Loucy (cell line): ENCODE measurements at regions not wholly inside any gene's neighbourhood (a gene's known extent, or its start where the extent isn't known, plus 50 kb on each side); places are given as distances from the start of the nearest gene placed in this dataset.

Source experiments
- H2AFZ ChIP-seq: fragments of 200-600 bp; sonication (generic); 2 replicates; pipeline ENCODE4 v1.6.0; 2016; ENCODE audit warnings: antibody characterized with exemption, mild to moderate bottlenecking, low read length, moderate library complexity
- H3F3A ChIP-seq: fragments of 200-600 bp; 2 replicates; pipeline ENCODE4 v1.6.0; 2016; ENCODE audit warnings: antibody characterized with exemption, low read depth, mild to moderate bottlenecking
- H3K27me3 ChIP-seq: fragments of 200-600 bp; sonication (generic); 2 replicates; pipeline ENCODE4 v1.6.1; 2014; ENCODE audit warnings: low read length, mild to moderate bottlenecking; ENCODE audit not compliant: insufficient read depth, poor library complexity, severe bottlenecking
- H3K36me3 ChIP-seq: fragments of 200-600 bp; sonication (generic); 2 replicates; pipeline ENCODE4 v1.6.1; 2016; ENCODE audit warnings: low read length; ENCODE audit not compliant: insufficient read depth
- H3K4me1 ChIP-seq: fragments of 200-600 bp; sonication (generic); 2 replicates; pipeline ENCODE4 v1.5.1; 2014; ENCODE audit warnings: low read length, mild to moderate bottlenecking; ENCODE audit not compliant: insufficient read depth, poor library complexity, severe bottlenecking
- H3K4me2 ChIP-seq: fragments of 200-600 bp; sonication (generic); 2 replicates; pipeline ENCODE4 v1.6.0; 2014; ENCODE audit warnings: antibody characterized with exemption, low read length, low read depth, mild to moderate bottlenecking; ENCODE audit not compliant: poor library complexity, severe bottlenecking
- H3K4me3 ChIP-seq: fragments of 200-600 bp; sonication (generic); 2 replicates; pipeline ENCODE4 v1.5.1; 2014; ENCODE audit warnings: low read length, mild to moderate bottlenecking, mixed read lengths; ENCODE audit not compliant: poor library complexity, severe bottlenecking
- H3K79me2 ChIP-seq: fragments of 200-600 bp; sonication (generic); 2 replicates; pipeline ENCODE4 v1.6.1; 2014; ENCODE audit warnings: low read length; ENCODE audit not compliant: insufficient read depth
- H3K9ac ChIP-seq: fragments of 200-600 bp; sonication (generic); 2 replicates; pipeline ENCODE4 v1.6.0; 2014; ENCODE audit warnings: mild to moderate bottlenecking, low read depth, low read length, moderate library complexity; ENCODE audit not compliant: poor library complexity, severe bottlenecking
- H3K9me2 ChIP-seq: fragments of 200-600 bp; sonication (generic); replicated peaks from 2 replicates; pipeline ENCODE4 v1.6.1; 2016; ENCODE audit warnings: low read depth, low read length, mixed read lengths
- H3K9me3 ChIP-seq: fragments of 200-600 bp; sonication (generic); 2 replicates; pipeline ENCODE4 v1.6.1; 2014; ENCODE audit warnings: mild to moderate bottlenecking, antibody characterized with exemption, low read length, low read depth; ENCODE audit not compliant: insufficient read depth
- H4K20me1 ChIP-seq: fragments of 200-600 bp; sonication (generic); 2 replicates; pipeline ENCODE4 v1.6.0; 2014; ENCODE audit warnings: antibody characterized with exemption, low read length, mild to moderate bottlenecking; ENCODE audit not compliant: insufficient read depth, poor library complexity, severe bottlenecking
- CTCF ChIP-seq: fragments of 200-600 bp; sonication (generic); conservative IDR thresholded peaks from 2 replicates; pipeline ENCODE4 v1.5.1; 2014; ENCODE audit warnings: mild to moderate bottlenecking, antibody characterized with exemption, low read length
- EZH2phosphoT487 ChIP-seq: fragments of 200-600 bp; IDR thresholded peaks from 2 replicates; pipeline ENCODE4 v1.6.1; 2018; ENCODE audit warnings: antibody characterized with exemption, mild to moderate bottlenecking, moderate library complexity, borderline replicate concordance

GRCh38 chr13:105083992-105084391, 1451.5 kb downstream of the EFNB2 start:
- no peaks in the 10 kb centered on the region for H3K79me2 ChIP-seq
- no peaks in the 10 kb centered on the region for H4K20me1 ChIP-seq
- TF ChIP-seq EZH2phosphoT487, result no peak
- no peak for TF ChIP-seq CTCF
- no peak overlapping the region for H3K4me2 ChIP-seq
- no peak overlapping the region for H2AFZ ChIP-seq
- H3K9me2 ChIP-seq, result no peaks in the 10 kb centered on the region
- no peaks in the 10 kb centered on the region for H3F3A ChIP-seq
- H3K4me1 ChIP-seq, result no peaks in the 10 kb centered on the region
- H3K9me3 ChIP-seq, result no peaks in the 10 kb centered on the region
- H3K36me3 ChIP-seq, result no peaks in the 10 kb centered on the region
- no peak overlapping the region for H3K9ac ChIP-seq
- H3K4me3 ChIP-seq, result no peak overlapping the region
- no peaks in the 10 kb centered on the region for H3K27me3 ChIP-seq

GRCh38 chr13:105074755-105075154, 1460.7 kb downstream of the EFNB2 start:
- Histone ChIP-seq H3K4me1 (peaks cover 4% of the 10 kb centered on the region), H3K4me2 (no peak overlapping the region), H3K9me2 (no peaks in the 10 kb centered on the region), H3K9me3 (no peaks in the 10 kb centered on the region), H3K36me3 (no peaks in the 10 kb centered on the region), H4K20me1 (no peaks in the 10 kb centered on the region), H2AFZ (no peak overlapping the region), H3F3A (no peaks in the 10 kb centered on the region), H3K9ac (no peak overlapping the region), H3K27me3 (no peaks in the 10 kb centered on the region), H3K4me3 (no peak overlapping the region), H3K79me2 (no peaks in the 10 kb centered on the region)
- TF ChIP-seq CTCF (no peak), EZH2phosphoT487 (no peak)

GRCh38 chr13:105073041-105073440, 1462.4 kb downstream of the EFNB2 start:
- H3K4me1 ChIP-seq, result peaks cover 4% of the 10 kb centered on the region
- no peaks in the 10 kb centered on the region for H3K9me2 ChIP-seq
- no peak overlapping the region for H3K9ac ChIP-seq
- H3K27me3 ChIP-seq, result no peaks in the 10 kb centered on the region
- TF ChIP-seq CTCF, result no peak
- no peak for TF ChIP-seq EZH2phosphoT487
- no peaks in the 10 kb centered on the region for H3K36me3 ChIP-seq
- no peaks in the 10 kb centered on the region for H3K9me3 ChIP-seq
- H3K4me2 ChIP-seq, result no peak overlapping the region
- no peaks in the 10 kb centered on the region for H3F3A ChIP-seq
- H4K20me1 ChIP-seq, result no peaks in the 10 kb centered on the region
- H3K4me3 ChIP-seq, result no peak overlapping the region
- no peak overlapping the region for H2AFZ ChIP-seq
- no peaks in the 10 kb centered on the region for H3K79me2 ChIP-seq
